ENCODE measurements at regions not wholly inside any gene's neighbourhood (a gene's known extent, or its start where the extent isn't known, plus 50 kb on each side); places are given as distances from the start of the nearest gene placed in this dataset.

GRCh38 chr9:7982907-7983306 lies 183.3 kb upstream of the DMAC1 start:
- Histone ChIP-seq H3K27ac (no peak overlapping the region), H3K36me3 (no peaks in the 10 kb centered on the region), H3K27me3 (no peaks in the 10 kb centered on the region), H3K4me3 (no peak overlapping the region), H3K4me1 (no peaks in the 10 kb centered on the region), H3K9me3 (no peaks in the 10 kb centered on the region)
- TF ChIP-seq EP300 (IDR thresholded peaks at IDR 0.05) (no peak), CTCF (IDR thresholded peaks at IDR 0.05) (no peak), POLR2AphosphoS5 (IDR thresholded peaks at IDR 0.05) (no peak), POLR2A (IDR thresholded peaks at IDR 0.05) (no peak)
- 57 to 75% methylated on average over 4 of the region's 4 CpGs for WGBS, 2 donors
- ATAC-seq (ENCODE audit: low FRiP score in 2 of 2): no peak
- no peak for DNase-seq

GRCh38 chr9:7980691-7981289 lies 181.2 kb upstream of the DMAC1 start:
- no peak for DNase-seq
- Histone ChIP-seq H3K36me3 (no peaks in the 10 kb centered on the region), H3K4me1 (peaks cover 0 to 10% (median 6%) of the 10 kb centered on the region in 4 donors), H3K9me3 (no peaks in the 10 kb centered on the region), H3K27me3 (no peaks in the 10 kb centered on the region), H3K27ac (no peak overlapping the region), H3K4me3 (no peak overlapping the region)
- 74% methylated on average over 2 of the region's 2 CpGs for WGBS, 2 donors
- no peak for ATAC-seq (ENCODE audit: low FRiP score in 2 of 2)
- TF ChIP-seq CTCF (IDR thresholded peaks at IDR 0.05) (no peak), EP300 (IDR thresholded peaks at IDR 0.05) (no peak), POLR2AphosphoS5 (IDR thresholded peaks at IDR 0.05) (no peak), POLR2A (IDR thresholded peaks at IDR 0.05) (no peak)

- no peaks in the 10 kb centered on the region for H3K9me3 ChIP-seq
- 88 to 90% methylated on average over 2 of the region's 2 CpGs for WGBS, 2 donors
- H3K4me1 ChIP-seq: peaks cover 0 to 13% (median 6%) of the 10 kb centered on the region in 4 donors
- no peak overlapping the region for H3K4me3 ChIP-seq
- H3K27me3 ChIP-seq: no peaks in the 10 kb centered on the region
- no peak for TF ChIP-seq POLR2A (IDR thresholded peaks at IDR 0.05)
- no peak for TF ChIP-seq CTCF (IDR thresholded peaks at IDR 0.05)
- TF ChIP-seq POLR2AphosphoS5 (IDR thresholded peaks at IDR 0.05): no peak
- TF ChIP-seq EP300 (IDR thresholded peaks at IDR 0.05): no peak
- no peaks in the 10 kb centered on the region for H3K36me3 ChIP-seq
- DNase-seq: no peak
- ATAC-seq (ENCODE audit: low FRiP score in 2 of 2): no peak
- H3K27ac ChIP-seq: no peak overlapping the region
Observed at GRCh38 chr9:7980041-7980440, 180.5 kb upstream of the DMAC1 start.

- Histone ChIP-seq H3K9me3 (no peaks in the 10 kb centered on the region), H3K27ac (no peak overlapping the region), H3K4me1 (peaks cover 0 to 15% (median 6%) of the 10 kb centered on the region in 4 donors), H3K4me3 (no peak overlapping the region), H3K36me3 (no peaks in the 10 kb centered on the region), H3K27me3 (no peaks in the 10 kb centered on the region)
- DNase-seq (no peak), ATAC-seq (ENCODE audit: low FRiP score in 2 of 2) (no peak)
- WGBS, 2 donors: 49 to 74% methylated on average over 5 of the region's 5 CpGs
- no peak for TF ChIP-seq POLR2AphosphoS5 (IDR thresholded peaks at IDR 0.05)
- no peak for TF ChIP-seq CTCF (IDR thresholded peaks at IDR 0.05)
- TF ChIP-seq EP300 (IDR thresholded peaks at IDR 0.05): no peak
- TF ChIP-seq POLR2A (IDR thresholded peaks at IDR 0.05): no peak
Observed at GRCh38 chr9:7979611-7980010, 180.0 kb upstream of the DMAC1 start.

- 88 to 91% methylated on average over 5 of the region's 5 CpGs for WGBS, 2 donors
- Histone ChIP-seq H3K9me3 (no peaks in the 10 kb centered on the region), H3K36me3 (no peaks in the 10 kb centered on the region), H3K4me1 (peaks cover 0 to 15% (median 6%) of the 10 kb centered on the region in 4 donors), H3K27ac (no peak overlapping the region), H3K27me3 (no peaks in the 10 kb centered on the region), H3K4me3 (no peak overlapping the region)
- no peak for ATAC-seq (ENCODE audit: low FRiP score in 2 of 2)
- TF ChIP-seq POLR2A (IDR thresholded peaks at IDR 0.05) (no peak), CTCF (IDR thresholded peaks at IDR 0.05) (no peak), EP300 (IDR thresholded peaks at IDR 0.05) (no peak), POLR2AphosphoS5 (IDR thresholded peaks at IDR 0.05) (no peak)
- DNase-seq: no peak
Observed at GRCh38 chr9:7977586-7977985, 178.0 kb upstream of the DMAC1 start.
